GM23338 (cell line): ENCODE measurements at regions not wholly inside any gene's neighbourhood (a gene's known extent, or its start where the extent isn't known, plus 50 kb on each side); places are given as distances from the start of the nearest gene placed in this dataset.

ENCODE experiments used
- ATAC-seq: fragments of 200-7000 bp; cut with Tn5 transposase; 3 replicates; pipeline ENCODE4 v1.9.1; 2020
- DNase-seq: peaks from one replicate; pipeline ENCODE4 v3.0.0-alpha.2; 2015; ENCODE audit warnings: low spot score
- H2AFZ ChIP-seq: fragments of 200-600 bp; sonication (generic); 2 replicates; pipeline ENCODE4 v1.8.0; 2016; ENCODE audit warnings: antibody characterized with exemption, mild to moderate bottlenecking, moderate library complexity
- H3F3A ChIP-seq: fragments of 200-600 bp; sonication (generic); replicated peaks from 2 replicates; pipeline ENCODE4 v1.8.0; 2017; ENCODE audit warnings: antibody characterized with exemption, mixed run types, low read depth
- H3K27ac ChIP-seq: fragments of 200-600 bp; sonication (generic); 2 replicates; pipeline ENCODE4 v1.6.1; 2016; ENCODE audit warnings: low read depth
- H3K27me3 ChIP-seq: fragments of 200-600 bp; sonication (generic); 2 replicates; pipeline ENCODE4 v1.8.0; 2016; ENCODE audit warnings: mild to moderate bottlenecking, mixed run types, moderate library complexity; ENCODE audit not compliant: insufficient read depth
- H3K36me3 ChIP-seq: fragments of 200-600 bp; sonication (generic); 2 replicates; pipeline ENCODE4 v1.8.0; 2016; ENCODE audit warnings: mild to moderate bottlenecking; ENCODE audit not compliant: insufficient read depth
- H3K4me1 ChIP-seq: fragments of 200-600 bp; sonication (generic); 2 replicates; pipeline ENCODE4 v1.8.0; 2016; ENCODE audit warnings: mild to moderate bottlenecking, moderate library complexity; ENCODE audit not compliant: insufficient read depth
- H3K4me2 ChIP-seq: fragments of 200-600 bp; sonication (generic); 2 replicates; pipeline ENCODE4 v1.7.1; 2017; ENCODE audit warnings: mixed run types
- H3K4me3 ChIP-seq: fragments of 200-600 bp; sonication (generic); 2 replicates; pipeline ENCODE4 v1.6.1; 2016; ENCODE audit warnings: mixed run types
- H3K79me2 ChIP-seq: fragments of 200-600 bp; sonication (generic); replicated peaks from 2 replicates; pipeline ENCODE4 v1.8.0; 2017; ENCODE audit warnings: mild to moderate bottlenecking; ENCODE audit not compliant: insufficient read depth
- H3K9me2 ChIP-seq: fragments of 200-600 bp; sonication (generic); 2 replicates; pipeline ENCODE4 v1.8.0; 2017; ENCODE audit not compliant: insufficient read depth
- H4K20me1 ChIP-seq: fragments of 200-600 bp; sonication (generic); replicated peaks from 2 replicates; pipeline ENCODE4 v1.8.0; 2017; ENCODE audit warnings: mild to moderate bottlenecking; ENCODE audit not compliant: insufficient read depth
- H3K27ac Mint-ChIP-seq: 2 replicates; pipeline ENCODE4 v1.8.0; 2020; ENCODE audit warnings: inconsistent platforms, mild to moderate bottlenecking, moderate library complexity, mixed read lengths
- H3K27me3 Mint-ChIP-seq: 3 replicates; pipeline ENCODE4 v1.8.0; 2022; ENCODE audit warnings: low read depth, mild to moderate bottlenecking, moderate library complexity, mixed read lengths, inconsistent platforms; ENCODE audit not compliant: insufficient read depth, poor library complexity
- H3K36me3 Mint-ChIP-seq: 3 replicates; pipeline ENCODE4 v1.8.0; 2021; ENCODE audit warnings: low read depth, mild to moderate bottlenecking, inconsistent platforms, moderate library complexity, mixed read lengths
- H3K4me1 Mint-ChIP-seq: 3 replicates; pipeline ENCODE4 v1.8.0; 2020; ENCODE audit warnings: mild to moderate bottlenecking, inconsistent platforms, mixed read lengths
- H3K4me3 Mint-ChIP-seq: 3 replicates; pipeline ENCODE4 v1.8.0; 2021; ENCODE audit warnings: moderate library complexity, mild to moderate bottlenecking, inconsistent platforms, mixed read lengths
- H3K9me3 Mint-ChIP-seq: 3 replicates; pipeline ENCODE4 v1.8.0; 2020; ENCODE audit warnings: moderate library complexity, mild to moderate bottlenecking, inconsistent platforms, mixed read lengths
- EZH2 ChIP-seq: fragments of 200-600 bp; sonication (generic); IDR thresholded peaks from one replicate; pipeline ENCODE4 v1.8.0; 2017; ENCODE audit warnings: antibody characterized with exemption, mild to moderate bottlenecking, low read depth; ENCODE audit not compliant: unreplicated experiment
- EZH2phosphoT487 ChIP-seq: fragments of 200-600 bp; sonication (generic); IDR thresholded peaks from one replicate; pipeline ENCODE4 v1.8.1; 2018; ENCODE audit warnings: antibody characterized with exemption; ENCODE audit not compliant: unreplicated experiment
- JUNB ChIP-seq: IDR thresholded peaks from one replicate; pipeline ENCODE4 v1.6.1; 2016; ENCODE audit warnings: antibody characterized with exemption; ENCODE audit not compliant: unreplicated experiment
- NANOG ChIP-seq: IDR thresholded peaks from 2 replicates; pipeline ENCODE4 v1.6.1; 2016; ENCODE audit warnings: antibody characterized with exemption, borderline replicate concordance
- POLR2AphosphoS5 ChIP-seq: IDR thresholded peaks from 2 replicates; pipeline ENCODE4 v1.6.1; 2016; ENCODE audit warnings: antibody characterized with exemption, low read depth
- ZNF114 ChIP-seq: fragments of 250-450 bp; sonication (Bioruptor Pico); IDR thresholded peaks from 2 replicates; pipeline ENCODE4 v1.5.0; 2020; ENCODE audit warnings: mild to moderate bottlenecking, moderate library complexity
- ZNF331 ChIP-seq: fragments of 250-450 bp; sonication (Bioruptor Pico); IDR thresholded peaks from 2 replicates; pipeline ENCODE4 v1.5.0; 2020; ENCODE audit warnings: low read depth, mild to moderate bottlenecking, moderate library complexity
- TF ChIP-seq, protein P1 (sequence below): IDR thresholded peaks from one replicate; pipeline ENCODE4 v1.6.1; 2018; ENCODE audit warnings: antibody characterized with exemption; ENCODE audit not compliant: unreplicated experiment
- TF ChIP-seq, protein P2 (sequence below): IDR thresholded peaks from 2 replicates; pipeline ENCODE4 v1.6.1; 2016; ENCODE audit warnings: antibody characterized with exemption
- TF ChIP-seq, protein P3 (sequence below): fragments of 250-450 bp; sonication (Bioruptor Pico); IDR thresholded peaks from 2 replicates; pipeline ENCODE4 v1.5.0; 2020; ENCODE audit warnings: mild to moderate bottlenecking, moderate library complexity
- TF ChIP-seq, protein P4 (sequence below), 2 experiments: fragments of 200-600 bp in 1 of 2; sonication (generic) in 1 of 2; conservative IDR thresholded peaks; 2 replicates each; pipeline versions ENCODE4 v1.5.1 to v1.6.1; 2016 to 2017; ENCODE audit warnings: antibody characterized with exemption in 2 of 2, low read depth in 2 of 2, mild to moderate bottlenecking in 2 of 2, moderate library complexity in 1 of 2

DNA sequence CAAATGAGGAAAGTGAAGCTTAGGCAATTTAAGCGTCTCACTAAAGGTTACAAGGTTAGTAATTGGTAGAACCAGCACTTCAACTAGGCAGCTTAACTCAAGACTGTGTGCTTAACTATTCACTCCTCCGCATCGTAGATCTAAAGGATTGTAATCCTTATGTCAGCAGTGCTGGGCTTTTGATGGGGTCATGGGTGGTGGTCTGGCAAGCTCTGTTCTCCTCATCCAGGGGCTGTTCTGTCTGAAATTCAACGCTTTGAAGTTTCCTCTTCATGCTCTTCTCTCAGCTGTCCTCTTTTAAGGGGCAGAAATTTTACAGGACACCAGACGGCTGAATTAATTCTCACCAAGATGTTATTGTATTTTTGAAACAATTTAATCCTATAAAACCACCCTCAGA is 165.5 kb upstream of the FAM98A start:
- Mint-ChIP-seq H3K36me3 (peaks cover 9% of the 10 kb centered on the region; the same call in 2 of the 3 replicates), H3K27ac (no peak overlapping the region), H3K4me1 (peaks cover 10% of the 10 kb centered on the region), H3K9me3 (peaks cover 25% of the 10 kb centered on the region; the same call in 2 of the 3 replicates), H3K27me3 (no peaks in the 10 kb centered on the region), H3K4me3 (no peak overlapping the region)
- Histone ChIP-seq H2AFZ (no peak overlapping the region), H3K4me1 (no peaks in the 10 kb centered on the region), H3K4me3 (no peak overlapping the region), H3K9me2 (peaks cover 3% of the 10 kb centered on the region), H3F3A (no peaks in the 10 kb centered on the region), H4K20me1 (no peaks in the 10 kb centered on the region), H3K4me2 (no peak overlapping the region), H3K27ac (no peak overlapping the region), H3K79me2 (no peaks in the 10 kb centered on the region), H3K36me3 (no peaks in the 10 kb centered on the region), H3K27me3 (no peaks in the 10 kb centered on the region)
- TF ChIP-seq, protein P1, sequence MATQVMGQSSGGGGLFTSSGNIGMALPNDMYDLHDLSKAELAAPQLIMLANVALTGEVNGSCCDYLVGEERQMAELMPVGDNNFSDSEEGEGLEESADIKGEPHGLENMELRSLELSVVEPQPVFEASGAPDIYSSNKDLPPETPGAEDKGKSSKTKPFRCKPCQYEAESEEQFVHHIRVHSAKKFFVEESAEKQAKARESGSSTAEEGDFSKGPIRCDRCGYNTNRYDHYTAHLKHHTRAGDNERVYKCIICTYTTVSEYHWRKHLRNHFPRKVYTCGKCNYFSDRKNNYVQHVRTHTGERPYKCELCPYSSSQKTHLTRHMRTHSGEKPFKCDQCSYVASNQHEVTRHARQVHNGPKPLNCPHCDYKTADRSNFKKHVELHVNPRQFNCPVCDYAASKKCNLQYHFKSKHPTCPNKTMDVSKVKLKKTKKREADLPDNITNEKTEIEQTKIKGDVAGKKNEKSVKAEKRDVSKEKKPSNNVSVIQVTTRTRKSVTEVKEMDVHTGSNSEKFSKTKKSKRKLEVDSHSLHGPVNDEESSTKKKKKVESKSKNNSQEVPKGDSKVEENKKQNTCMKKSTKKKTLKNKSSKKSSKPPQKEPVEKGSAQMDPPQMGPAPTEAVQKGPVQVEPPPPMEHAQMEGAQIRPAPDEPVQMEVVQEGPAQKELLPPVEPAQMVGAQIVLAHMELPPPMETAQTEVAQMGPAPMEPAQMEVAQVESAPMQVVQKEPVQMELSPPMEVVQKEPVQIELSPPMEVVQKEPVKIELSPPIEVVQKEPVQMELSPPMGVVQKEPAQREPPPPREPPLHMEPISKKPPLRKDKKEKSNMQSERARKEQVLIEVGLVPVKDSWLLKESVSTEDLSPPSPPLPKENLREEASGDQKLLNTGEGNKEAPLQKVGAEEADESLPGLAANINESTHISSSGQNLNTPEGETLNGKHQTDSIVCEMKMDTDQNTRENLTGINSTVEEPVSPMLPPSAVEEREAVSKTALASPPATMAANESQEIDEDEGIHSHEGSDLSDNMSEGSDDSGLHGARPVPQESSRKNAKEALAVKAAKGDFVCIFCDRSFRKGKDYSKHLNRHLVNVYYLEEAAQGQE, result no peak
- TF ChIP-seq POLR2AphosphoS5 (no peak), EZH2phosphoT487 (no peak), EZH2 (no peak), ZNF114 (CRISPR knock-in tag) (no peak), JUNB (no peak), NANOG (no peak), ZNF331 (no peak)
- TF ChIP-seq, protein P2, sequence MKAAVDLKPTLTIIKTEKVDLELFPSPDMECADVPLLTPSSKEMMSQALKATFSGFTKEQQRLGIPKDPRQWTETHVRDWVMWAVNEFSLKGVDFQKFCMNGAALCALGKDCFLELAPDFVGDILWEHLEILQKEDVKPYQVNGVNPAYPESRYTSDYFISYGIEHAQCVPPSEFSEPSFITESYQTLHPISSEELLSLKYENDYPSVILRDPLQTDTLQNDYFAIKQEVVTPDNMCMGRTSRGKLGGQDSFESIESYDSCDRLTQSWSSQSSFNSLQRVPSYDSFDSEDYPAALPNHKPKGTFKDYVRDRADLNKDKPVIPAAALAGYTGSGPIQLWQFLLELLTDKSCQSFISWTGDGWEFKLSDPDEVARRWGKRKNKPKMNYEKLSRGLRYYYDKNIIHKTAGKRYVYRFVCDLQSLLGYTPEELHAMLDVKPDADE, result no peak
- TF ChIP-seq, protein P3, sequence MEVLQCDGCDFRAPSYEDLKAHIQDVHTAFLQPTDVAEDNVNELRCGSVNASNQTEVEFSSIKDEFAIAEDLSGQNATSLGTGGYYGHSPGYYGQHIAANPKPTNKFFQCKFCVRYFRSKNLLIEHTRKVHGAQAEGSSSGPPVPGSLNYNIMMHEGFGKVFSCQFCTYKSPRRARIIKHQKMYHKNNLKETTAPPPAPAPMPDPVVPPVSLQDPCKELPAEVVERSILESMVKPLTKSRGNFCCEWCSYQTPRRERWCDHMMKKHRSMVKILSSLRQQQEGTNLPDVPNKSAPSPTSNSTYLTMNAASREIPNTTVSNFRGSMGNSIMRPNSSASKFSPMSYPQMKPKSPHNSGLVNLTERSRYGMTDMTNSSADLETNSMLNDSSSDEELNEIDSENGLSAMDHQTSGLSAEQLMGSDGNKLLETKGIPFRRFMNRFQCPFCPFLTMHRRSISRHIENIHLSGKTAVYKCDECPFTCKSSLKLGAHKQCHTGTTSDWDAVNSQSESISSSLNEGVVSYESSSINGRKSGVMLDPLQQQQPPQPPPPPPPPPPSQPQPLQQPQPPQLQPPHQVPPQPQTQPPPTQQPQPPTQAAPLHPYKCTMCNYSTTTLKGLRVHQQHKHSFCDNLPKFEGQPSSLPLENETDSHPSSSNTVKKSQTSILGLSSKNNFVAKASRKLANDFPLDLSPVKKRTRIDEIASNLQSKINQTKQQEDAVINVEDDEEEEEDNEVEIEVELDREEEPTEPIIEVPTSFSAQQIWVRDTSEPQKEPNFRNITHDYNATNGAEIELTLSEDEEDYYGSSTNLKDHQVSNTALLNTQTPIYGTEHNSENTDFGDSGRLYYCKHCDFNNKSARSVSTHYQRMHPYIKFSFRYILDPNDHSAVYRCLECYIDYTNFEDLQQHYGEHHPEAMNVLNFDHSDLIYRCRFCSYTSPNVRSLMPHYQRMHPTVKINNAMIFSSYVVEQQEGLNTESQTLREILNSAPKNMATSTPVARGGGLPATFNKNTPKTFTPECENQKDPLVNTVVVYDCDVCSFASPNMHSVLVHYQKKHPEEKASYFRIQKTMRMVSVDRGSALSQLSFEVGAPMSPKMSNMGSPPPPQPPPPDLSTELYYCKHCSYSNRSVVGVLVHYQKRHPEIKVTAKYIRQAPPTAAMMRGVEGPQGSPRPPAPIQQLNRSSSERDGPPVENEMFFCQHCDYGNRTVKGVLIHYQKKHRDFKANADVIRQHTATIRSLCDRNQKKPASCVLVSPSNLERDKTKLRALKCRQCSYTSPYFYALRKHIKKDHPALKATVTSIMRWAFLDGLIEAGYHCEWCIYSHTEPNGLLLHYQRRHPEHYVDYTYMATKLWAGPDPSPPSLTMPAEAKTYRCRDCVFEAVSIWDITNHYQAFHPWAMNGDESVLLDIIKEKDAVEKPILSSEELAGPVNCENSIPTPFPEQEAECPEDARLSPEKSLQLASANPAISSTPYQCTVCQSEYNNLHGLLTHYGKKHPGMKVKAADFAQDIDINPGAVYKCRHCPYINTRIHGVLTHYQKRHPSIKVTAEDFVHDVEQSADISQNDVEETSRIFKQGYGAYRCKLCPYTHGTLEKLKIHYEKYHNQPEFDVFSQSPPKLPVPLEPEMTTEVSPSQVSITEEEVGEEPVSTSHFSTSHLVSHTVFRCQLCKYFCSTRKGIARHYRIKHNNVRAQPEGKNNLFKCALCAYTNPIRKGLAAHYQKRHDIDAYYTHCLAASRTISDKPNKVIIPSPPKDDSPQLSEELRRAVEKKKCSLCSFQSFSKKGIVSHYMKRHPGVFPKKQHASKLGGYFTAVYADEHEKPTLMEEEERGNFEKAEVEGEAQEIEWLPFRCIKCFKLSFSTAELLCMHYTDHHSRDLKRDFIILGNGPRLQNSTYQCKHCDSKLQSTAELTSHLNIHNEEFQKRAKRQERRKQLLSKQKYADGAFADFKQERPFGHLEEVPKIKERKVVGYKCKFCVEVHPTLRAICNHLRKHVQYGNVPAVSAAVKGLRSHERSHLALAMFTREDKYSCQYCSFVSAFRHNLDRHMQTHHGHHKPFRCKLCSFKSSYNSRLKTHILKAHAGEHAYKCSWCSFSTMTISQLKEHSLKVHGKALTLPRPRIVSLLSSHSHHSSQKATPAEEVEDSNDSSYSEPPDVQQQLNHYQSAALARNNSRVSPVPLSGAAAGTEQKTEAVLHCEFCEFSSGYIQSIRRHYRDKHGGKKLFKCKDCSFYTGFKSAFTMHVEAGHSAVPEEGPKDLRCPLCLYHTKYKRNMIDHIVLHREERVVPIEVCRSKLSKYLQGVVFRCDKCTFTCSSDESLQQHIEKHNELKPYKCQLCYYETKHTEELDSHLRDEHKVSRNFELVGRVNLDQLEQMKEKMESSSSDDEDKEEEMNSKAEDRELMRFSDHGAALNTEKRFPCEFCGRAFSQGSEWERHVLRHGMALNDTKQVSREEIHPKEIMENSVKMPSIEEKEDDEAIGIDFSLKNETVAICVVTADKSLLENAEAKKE (CRISPR knock-in tag), result no peak
- TF ChIP-seq, protein P4, sequence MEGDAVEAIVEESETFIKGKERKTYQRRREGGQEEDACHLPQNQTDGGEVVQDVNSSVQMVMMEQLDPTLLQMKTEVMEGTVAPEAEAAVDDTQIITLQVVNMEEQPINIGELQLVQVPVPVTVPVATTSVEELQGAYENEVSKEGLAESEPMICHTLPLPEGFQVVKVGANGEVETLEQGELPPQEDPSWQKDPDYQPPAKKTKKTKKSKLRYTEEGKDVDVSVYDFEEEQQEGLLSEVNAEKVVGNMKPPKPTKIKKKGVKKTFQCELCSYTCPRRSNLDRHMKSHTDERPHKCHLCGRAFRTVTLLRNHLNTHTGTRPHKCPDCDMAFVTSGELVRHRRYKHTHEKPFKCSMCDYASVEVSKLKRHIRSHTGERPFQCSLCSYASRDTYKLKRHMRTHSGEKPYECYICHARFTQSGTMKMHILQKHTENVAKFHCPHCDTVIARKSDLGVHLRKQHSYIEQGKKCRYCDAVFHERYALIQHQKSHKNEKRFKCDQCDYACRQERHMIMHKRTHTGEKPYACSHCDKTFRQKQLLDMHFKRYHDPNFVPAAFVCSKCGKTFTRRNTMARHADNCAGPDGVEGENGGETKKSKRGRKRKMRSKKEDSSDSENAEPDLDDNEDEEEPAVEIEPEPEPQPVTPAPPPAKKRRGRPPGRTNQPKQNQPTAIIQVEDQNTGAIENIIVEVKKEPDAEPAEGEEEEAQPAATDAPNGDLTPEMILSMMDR (conservative IDR thresholded peaks at IDR 0.05; ENCODE audit: low read depth in 2 of 2), result no peak
- ATAC-seq (no peak; the same call in 2 of the 3 replicates), DNase-seq (no peak)
